CD4-positive, alpha-beta T cell (primary cell): ENCODE measurements at regions not wholly inside any gene's neighbourhood (a gene's known extent, or its start where the extent isn't known, plus 50 kb on each side); places are given as distances from the start of the nearest gene placed in this dataset.

ENCODE experiments used
- ATAC-seq: fragments of 200-7000 bp; cut with Tn5 transposase; one replicate; pipeline ENCODE4 v1.10.0; 2022; ENCODE audit warnings: mild to moderate bottlenecking; ENCODE audit not compliant: poor library complexity
- CTCF ChIA-PET: fragments of 350-600 bp; sonication (Branson Sonifier 250); formaldehyde crosslinking; loops from one replicate; lab custom pipeline; 2021; ENCODE audit warnings: antibody characterized with exemption, inconsistent platforms; lab: Charles Lee
- POLR2A ChIA-PET: fragments of 350-600 bp; sonication (Branson Sonifier 250); formaldehyde crosslinking; loops from one replicate; lab custom pipeline; 2021; ENCODE audit warnings: antibody characterized with exemption, inconsistent platforms; lab: Charles Lee
- DNase-seq, 14 experiments: peaks; one replicate each; pipeline ENCODE4 v3.0.0-alpha.2; 2013 to 2020; ENCODE audit warnings: mixed read lengths in 2 of 14
- H3K27ac ChIP-seq, 2 donors: one replicate each; pipeline versions ENCODE4 v1.5.1 to v1.7.0; 2013; ENCODE audit warnings: low read length in 2 of 2, low read depth in 1 of 2, mild to moderate bottlenecking in 1 of 2
- H3K27me3 ChIP-seq, 2 experiments: 1 replicate in 1 of 2; 2 replicates in 1 of 2; pipeline versions ENCODE4 v1.6.1 to v1.7.0; 2013; ENCODE audit warnings: low read length in 2 of 2, control low read depth in 1 of 2, mild to moderate bottlenecking in 1 of 2, moderate library complexity in 1 of 2; ENCODE audit not compliant: insufficient read depth in 2 of 2, control insufficient read depth in 1 of 2
- H3K36me3 ChIP-seq: one replicate; pipeline ENCODE4 v1.6.1; 2013; ENCODE audit warnings: low read length, control low read depth; ENCODE audit not compliant: insufficient read depth
- H3K4me1 ChIP-seq: one replicate; pipeline ENCODE4 v1.6.1; 2013; ENCODE audit warnings: low read length, control low read depth; ENCODE audit not compliant: insufficient read depth
- H3K4me3 ChIP-seq: one replicate; pipeline ENCODE4 v1.5.1; 2013; ENCODE audit warnings: mild to moderate bottlenecking, low read length, moderate library complexity
- H3K9me3 ChIP-seq, 2 experiments: 1 replicate in 1 of 2; 2 replicates in 1 of 2; pipeline versions ENCODE4 v1.6.1 to v1.7.0; 2013; ENCODE audit warnings: low read length in 2 of 2, mild to moderate bottlenecking in 2 of 2, control low read depth in 1 of 2, moderate library complexity in 1 of 2; ENCODE audit not compliant: control insufficient read depth in 1 of 2, insufficient read depth in 1 of 2
- H3K27ac Mint-ChIP-seq: one replicate; pipeline ENCODE4 v1.8.0; 2020; ENCODE audit warnings: mixed read lengths
- H3K27me3 Mint-ChIP-seq: one replicate; pipeline ENCODE4 v1.8.0; 2021; ENCODE audit warnings: mixed read lengths
- H3K36me3 Mint-ChIP-seq: one replicate; pipeline ENCODE4 v1.8.0; 2021; ENCODE audit warnings: low read depth, mixed read lengths
- H3K4me1 Mint-ChIP-seq: one replicate; pipeline ENCODE4 v1.8.0; 2021; ENCODE audit warnings: low read depth, mixed read lengths
- H3K4me3 Mint-ChIP-seq: one replicate; pipeline ENCODE4 v1.8.0; 2020; ENCODE audit warnings: mild to moderate bottlenecking, mixed read lengths
- H3K9me3 Mint-ChIP-seq: one replicate; pipeline ENCODE4 v1.8.0; 2020; ENCODE audit warnings: mixed read lengths
- intact Hi-C, 2 experiments: fragments of 100-400 bp; cut with DNase I in 1 of 2; cut with micrococcal nuclease in 1 of 2; formaldehyde crosslinking; loops; one replicate each; pipeline versions ENCODE4 v1.15.1 to v1.9.0; 2023 to 2025; cut with DNase I, micrococcal nuclease
- TF ChIP-seq, protein P1 (sequence below): fragments of 200-600 bp; IDR thresholded peaks from one replicate; pipeline ENCODE4 v1.8.0; 2022; ENCODE audit warnings: antibody characterized with exemption, mild to moderate bottlenecking

DNA sequence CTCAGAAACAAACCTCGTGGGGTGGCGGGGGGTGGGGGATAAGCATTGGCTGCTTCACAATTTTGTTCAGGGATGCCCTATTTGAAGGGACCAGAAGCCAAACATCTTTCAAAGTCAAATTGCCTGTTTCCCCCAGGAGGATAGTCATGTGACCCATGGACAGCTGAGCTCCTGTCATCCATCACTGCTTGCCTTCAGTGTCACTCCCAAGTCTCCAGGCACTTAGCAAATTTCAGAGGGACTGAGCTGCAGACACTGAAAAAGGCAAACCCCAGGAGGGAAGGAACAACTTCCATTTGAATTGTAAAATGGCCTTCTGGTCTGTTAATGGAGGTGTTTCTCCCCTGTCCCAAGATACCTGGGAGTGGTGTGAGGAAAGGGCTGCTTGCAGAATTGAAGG lies 73.4 kb downstream of the FRMPD3 start:
- no peaks in the 10 kb centered on the region for H3K4me1 ChIP-seq
- Mint-ChIP-seq H3K27me3 (peaks cover 18% of the 10 kb centered on the region), H3K4me3 (no peak overlapping the region), H3K9me3 (no peaks in the 10 kb centered on the region), H3K36me3 (no peaks in the 10 kb centered on the region), H3K27ac (no peak overlapping the region), H3K4me1 (no peaks in the 10 kb centered on the region)
- no peaks in the 10 kb centered on the region for H3K9me3 ChIP-seq
- no peaks in the 10 kb centered on the region for H3K27me3 ChIP-seq
- H3K36me3 ChIP-seq, result no peaks in the 10 kb centered on the region
- TF ChIP-seq, protein P1, sequence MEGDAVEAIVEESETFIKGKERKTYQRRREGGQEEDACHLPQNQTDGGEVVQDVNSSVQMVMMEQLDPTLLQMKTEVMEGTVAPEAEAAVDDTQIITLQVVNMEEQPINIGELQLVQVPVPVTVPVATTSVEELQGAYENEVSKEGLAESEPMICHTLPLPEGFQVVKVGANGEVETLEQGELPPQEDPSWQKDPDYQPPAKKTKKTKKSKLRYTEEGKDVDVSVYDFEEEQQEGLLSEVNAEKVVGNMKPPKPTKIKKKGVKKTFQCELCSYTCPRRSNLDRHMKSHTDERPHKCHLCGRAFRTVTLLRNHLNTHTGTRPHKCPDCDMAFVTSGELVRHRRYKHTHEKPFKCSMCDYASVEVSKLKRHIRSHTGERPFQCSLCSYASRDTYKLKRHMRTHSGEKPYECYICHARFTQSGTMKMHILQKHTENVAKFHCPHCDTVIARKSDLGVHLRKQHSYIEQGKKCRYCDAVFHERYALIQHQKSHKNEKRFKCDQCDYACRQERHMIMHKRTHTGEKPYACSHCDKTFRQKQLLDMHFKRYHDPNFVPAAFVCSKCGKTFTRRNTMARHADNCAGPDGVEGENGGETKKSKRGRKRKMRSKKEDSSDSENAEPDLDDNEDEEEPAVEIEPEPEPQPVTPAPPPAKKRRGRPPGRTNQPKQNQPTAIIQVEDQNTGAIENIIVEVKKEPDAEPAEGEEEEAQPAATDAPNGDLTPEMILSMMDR, result no peak
- no peak overlapping the region for H3K27ac ChIP-seq
- no peak overlapping the region for H3K4me3 ChIP-seq
- intact Hi-C loops, result no loop called here
- ChIA-PET CTCF (no interaction called here), POLR2A (no interaction called here)
- ATAC-seq (no peak), DNase-seq (no peak)

DNA sequence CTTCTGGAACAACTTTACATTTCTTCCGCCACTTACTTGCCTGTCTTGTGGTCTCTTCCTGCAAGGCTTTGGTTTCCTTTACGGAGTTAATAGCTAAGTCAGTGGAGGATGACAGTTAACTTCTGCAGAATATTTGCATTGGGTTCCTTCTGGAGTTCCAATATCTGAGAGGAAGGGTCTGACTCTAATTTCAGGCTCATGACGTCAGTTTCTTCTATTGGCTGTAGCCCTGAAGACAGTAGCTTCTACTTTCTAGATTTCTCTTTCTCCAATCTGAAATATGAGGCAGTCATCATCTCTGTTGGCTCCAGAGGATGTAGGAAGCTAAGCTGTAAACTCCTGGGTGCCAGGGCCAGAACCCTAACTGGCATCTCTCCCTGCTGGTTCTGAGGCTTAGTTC lies 76.7 kb downstream of the FRMPD3 start:
- CTCF ChIA-PET, result no interaction called here
- ATAC-seq, result no peak
- H3K27me3 ChIP-seq, result no peaks in the 10 kb centered on the region
- no peaks in the 10 kb centered on the region for H3K9me3 Mint-ChIP-seq
- TF ChIP-seq, protein P1, result no peak
- POLR2A ChIA-PET, result no interaction called here
- no peak overlapping the region for H3K4me3 Mint-ChIP-seq
- H3K27ac ChIP-seq, result no peak overlapping the region
- H3K4me1 Mint-ChIP-seq, result no peaks in the 10 kb centered on the region
- H3K4me1 ChIP-seq, result no peaks in the 10 kb centered on the region
- H3K27me3 Mint-ChIP-seq, result peaks cover 7% of the 10 kb centered on the region
- no peak for DNase-seq
- no peak overlapping the region for H3K4me3 ChIP-seq
- intact Hi-C loops, result no loop called here
- H3K9me3 ChIP-seq, result no peaks in the 10 kb centered on the region
- no peaks in the 10 kb centered on the region for H3K36me3 ChIP-seq
- no peak overlapping the region for H3K27ac Mint-ChIP-seq
- H3K36me3 Mint-ChIP-seq, result no peaks in the 10 kb centered on the region

DNA sequence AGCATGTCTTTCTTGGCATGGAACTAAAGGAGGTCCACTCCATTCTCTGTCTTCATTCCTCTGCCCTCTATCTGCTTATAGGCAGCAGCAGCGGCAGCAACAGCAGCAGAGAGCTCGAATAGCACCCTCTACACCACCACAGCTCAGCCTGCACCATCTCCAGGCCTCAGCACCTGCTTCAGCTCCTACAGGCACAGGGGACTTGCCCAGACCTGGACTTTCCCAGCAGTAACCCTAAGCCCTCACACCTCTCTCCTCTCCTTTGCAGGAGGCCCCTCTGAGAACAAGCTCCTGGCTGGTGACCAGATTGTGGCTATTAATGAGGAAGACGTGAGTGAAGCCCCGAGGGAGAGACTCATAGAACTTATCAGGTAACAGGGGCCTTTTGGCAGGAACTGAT lies 80.7 kb downstream of the FRMPD3 start:
- no peaks in the 10 kb centered on the region for H3K9me3 Mint-ChIP-seq
- H3K36me3 Mint-ChIP-seq, result no peaks in the 10 kb centered on the region
- no peaks in the 10 kb centered on the region for H3K36me3 ChIP-seq
- H3K4me1 Mint-ChIP-seq, result no peaks in the 10 kb centered on the region
- H3K27ac Mint-ChIP-seq, result no peak overlapping the region
- H3K4me1 ChIP-seq, result no peaks in the 10 kb centered on the region
- ChIA-PET CTCF (no interaction called here), POLR2A (no interaction called here)
- no peak overlapping the region for H3K4me3 Mint-ChIP-seq
- no peak overlapping the region for H3K4me3 ChIP-seq
- intact Hi-C loops, result no loop called here
- H3K27me3 Mint-ChIP-seq, result peaks cover 28% of the 10 kb centered on the region
- TF ChIP-seq, protein P1, result no peak
- no peaks in the 10 kb centered on the region for H3K9me3 ChIP-seq
- DNase-seq (no peak), ATAC-seq (no peak)
- H3K27me3 ChIP-seq, result no peaks in the 10 kb centered on the region
- no peak overlapping the region for H3K27ac ChIP-seq
